HAP-1 (cell line): ENCODE measurements at regions not wholly inside any gene's neighbourhood (a gene's known extent, or its start where the extent isn't known, plus 50 kb on each side); places are given as distances from the start of the nearest gene placed in this dataset.
"Not testable (repeated sequence)": the region's sequence is repeated elsewhere in the genome, so short reads cannot be mapped to it uniquely, and the experiment has no call there.

Source experiments
- DNase-seq, 2 experiments: peaks; one replicate each; pipeline ENCODE4 v3.0.0-alpha.2; 2016 to 2020; ENCODE audit warnings: low spot score in 2 of 2
- H3K27me3 ChIP-seq: fragments of 250-450 bp; sonication (Bioruptor Pico); 2 replicates; pipeline ENCODE4 v1.5.1; 2020; ENCODE audit warnings: low read depth, mild to moderate bottlenecking, moderate library complexity
- H3K36me3 ChIP-seq: fragments of 250-450 bp; sonication (Bioruptor Pico); replicated peaks from 2 replicates; pipeline ENCODE4 v1.5.1; 2020; ENCODE audit warnings: mild to moderate bottlenecking
- H3K4me1 ChIP-seq: fragments of 250-450 bp; sonication (Bioruptor Pico); 2 replicates; pipeline ENCODE4 v1.5.1; 2020; ENCODE audit warnings: mild to moderate bottlenecking
- H3K4me3 ChIP-seq: fragments of 250-450 bp; sonication (Bioruptor Pico); 2 replicates; pipeline ENCODE4 v1.5.1; 2020; ENCODE audit warnings: mild to moderate bottlenecking, moderate library complexity
- H3K9me3 ChIP-seq: fragments of 250-450 bp; sonication (Bioruptor Pico); 2 replicates; pipeline ENCODE4 v1.5.1; 2020; ENCODE audit warnings: mild to moderate bottlenecking, moderate library complexity
- in situ Hi-C: fragments of 300-500 bp; cut with MboI; formaldehyde crosslinking; loops from 3 replicates; pipeline ENCODE4 v1.14.3; 2020; ENCODE audit warnings: low sequenced_read_pairs, inconsistent platforms, mixed read lengths

- no peak overlapping the region for H3K4me3 ChIP-seq
These were observed 126.7 kb upstream of the CACHD1 start for GRCh38 chr1:64343105-64343822.

GRCh38 chr1:64343823-64344190 lies 126.1 kb upstream of the CACHD1 start:
- no peaks in the 10 kb centered on the region for H3K27me3 ChIP-seq
- no peak for DNase-seq
- H3K4me1 ChIP-seq = no peaks in the 10 kb centered on the region
- in situ Hi-C loops = no loop called here
- H3K4me3 ChIP-seq = no peak overlapping the region
- no peaks in the 10 kb centered on the region for H3K36me3 ChIP-seq
- no peaks in the 10 kb centered on the region for H3K9me3 ChIP-seq

More at GRCh38 chr1:64343105-64343822, 126.7 kb upstream of the CACHD1 start:
- in situ Hi-C loops = no loop called here
- H3K4me1 ChIP-seq = no peaks in the 10 kb centered on the region
- DNase-seq = peak; percentile 21 to 45
- no peaks in the 10 kb centered on the region for H3K36me3 ChIP-seq
- H3K9me3 ChIP-seq = no peaks in the 10 kb centered on the region
- H3K27me3 ChIP-seq = no peaks in the 10 kb centered on the region

- H3K27me3 ChIP-seq = no peaks in the 10 kb centered on the region
- in situ Hi-C loops = no loop called here
- no peak overlapping the region for H3K4me3 ChIP-seq
- H3K4me1 ChIP-seq = no peaks in the 10 kb centered on the region
- no peak for DNase-seq
- H3K9me3 ChIP-seq = no peaks in the 10 kb centered on the region
- no peaks in the 10 kb centered on the region for H3K36me3 ChIP-seq
These were observed 121.5 kb upstream of the CACHD1 start for GRCh38 chr1:64348270-64348960.

- Histone ChIP-seq H3K9me3 (no peaks in the 10 kb centered on the region), H3K4me1 (no peaks in the 10 kb centered on the region), H3K36me3 (no peaks in the 10 kb centered on the region), H3K4me3 (no peak overlapping the region), H3K27me3 (no peaks in the 10 kb centered on the region)
- DNase-seq = no peak
- in situ Hi-C loops = no loop called here
These were observed 120.8 kb upstream of the CACHD1 start for GRCh38 chr1:64348961-64349648.

GRCh38 chr1:64355534-64355933 lies 114.4 kb upstream of the CACHD1 start:
- DNase-seq, in situ Hi-C loops, H3K4me3 ChIP-seq, H3K27me3 ChIP-seq, H3K4me1 ChIP-seq, H3K9me3 ChIP-seq, H3K36me3 ChIP-seq: not testable (repeated sequence)

- H3K4me1 ChIP-seq = no peaks in the 10 kb centered on the region
- in situ Hi-C loops = no loop called here
- no peak overlapping the region for H3K4me3 ChIP-seq
These were observed 113.2 kb upstream of the CACHD1 start for GRCh38 chr1:64356636-64357256.

GRCh38 chr1:64357422-64357821 lies 112.5 kb upstream of the CACHD1 start:
- H3K4me3 ChIP-seq = no peak overlapping the region
- no peaks in the 10 kb centered on the region for H3K4me1 ChIP-seq
- H3K36me3 ChIP-seq = no peaks in the 10 kb centered on the region
- peaks cover 4% of the 10 kb centered on the region; the same call in 1 of the 2 replicates for H3K27me3 ChIP-seq
- DNase-seq = no peak
- in situ Hi-C loops = no loop called here
- H3K9me3 ChIP-seq = no peaks in the 10 kb centered on the region

More at GRCh38 chr1:64356636-64357256, 113.2 kb upstream of the CACHD1 start:
- Histone ChIP-seq H3K27me3 (peaks cover 4% of the 10 kb centered on the region; the same call in 1 of the 2 replicates), H3K36me3 (no peaks in the 10 kb centered on the region), H3K9me3 (no peaks in the 10 kb centered on the region)
- DNase-seq = no peak

GRCh38 chr1:64358692-64359091 lies 111.2 kb upstream of the CACHD1 start:
- H3K9me3 ChIP-seq = no peaks in the 10 kb centered on the region
- no peak for DNase-seq
- peaks cover 4% of the 10 kb centered on the region; the same call in 1 of the 2 replicates for H3K27me3 ChIP-seq
- H3K4me1 ChIP-seq = no peaks in the 10 kb centered on the region
- H3K4me3 ChIP-seq = no peak overlapping the region
- H3K36me3 ChIP-seq = no peaks in the 10 kb centered on the region
- in situ Hi-C loops = no loop called here

GRCh38 chr1:64361974-64362373 lies 108.0 kb upstream of the CACHD1 start:
- H3K27me3 ChIP-seq = no peaks in the 10 kb centered on the region; the same call in 1 of the 2 replicates
- H3K4me3 ChIP-seq = no peak overlapping the region
- in situ Hi-C loops = no loop called here
- H3K9me3 ChIP-seq = no peaks in the 10 kb centered on the region; the same call in 1 of the 2 replicates
- no peaks in the 10 kb centered on the region for H3K36me3 ChIP-seq
- no peaks in the 10 kb centered on the region for H3K4me1 ChIP-seq
- no peak for DNase-seq

- Histone ChIP-seq H3K27me3 (no peaks in the 10 kb centered on the region; the same call in 1 of the 2 replicates), H3K4me3 (no peak overlapping the region), H3K9me3 (no peaks in the 10 kb centered on the region; the same call in 1 of the 2 replicates), H3K36me3 (no peaks in the 10 kb centered on the region), H3K4me1 (no peaks in the 10 kb centered on the region)
- in situ Hi-C loops = no loop called here
- DNase-seq = no peak
These were observed 106.8 kb upstream of the CACHD1 start for GRCh38 chr1:64363111-64363510.

- in situ Hi-C loops = no loop called here
These were observed 106.3 kb upstream of the CACHD1 start for GRCh38 chr1:64363616-64364015.

GRCh38 chr1:64366821-64367220 lies 103.1 kb upstream of the CACHD1 start:
- no peaks in the 10 kb centered on the region; the same call in 1 of the 2 replicates for H3K9me3 ChIP-seq
- H3K4me1 ChIP-seq = no peaks in the 10 kb centered on the region
- H3K27me3 ChIP-seq = no peaks in the 10 kb centered on the region; the same call in 1 of the 2 replicates
- in situ Hi-C loops = no loop called here
- H3K36me3 ChIP-seq = no peaks in the 10 kb centered on the region
- H3K4me3 ChIP-seq = no peak overlapping the region
- DNase-seq = no peak

More at GRCh38 chr1:64363616-64364015, 106.3 kb upstream of the CACHD1 start:
- no peaks in the 10 kb centered on the region for H3K4me1 ChIP-seq
- no peak overlapping the region for H3K4me3 ChIP-seq
- no peaks in the 10 kb centered on the region; the same call in 1 of the 2 replicates for H3K27me3 ChIP-seq
- no peaks in the 10 kb centered on the region for H3K36me3 ChIP-seq
- DNase-seq = no peak
- no peaks in the 10 kb centered on the region; the same call in 1 of the 2 replicates for H3K9me3 ChIP-seq

GRCh38 chr1:64368344-64368743 lies 101.6 kb upstream of the CACHD1 start:
- Histone ChIP-seq H3K4me1 (no peaks in the 10 kb centered on the region), H3K27me3 (no peaks in the 10 kb centered on the region; the same call in 1 of the 2 replicates), H3K36me3 (no peaks in the 10 kb centered on the region), H3K9me3 (no peaks in the 10 kb centered on the region; the same call in 1 of the 2 replicates), H3K4me3 (no peak overlapping the region)
- no peak for DNase-seq
- in situ Hi-C loops = no loop called here
